GM12878 (cell line): ENCODE measurements at regions not wholly inside any gene's neighbourhood (a gene's known extent, or its start where the extent isn't known, plus 50 kb on each side); places are given as distances from the start of the nearest gene placed in this dataset.

Experiments
- ATAC-seq: fragments of 200-7000 bp; cut with Tn5 transposase; 3 replicates; pipeline ENCODE4 v1.9.1; 2020; ENCODE audit warnings: mild to moderate bottlenecking, moderate library complexity
- BruUV-seq: library from RNA; stranded (reverse); fragments of 400-500 nt; replicated peaks from 2 replicates; lab custom pipeline; 2021; lab: Mats Ljungman, UMichigan
- CTCF ChIA-PET: fragments of 300-600 bp; sonication (Branson Sonifier 250); formaldehyde crosslinking; extraction: SDS; loops from one replicate; lab custom pipeline; 2021; ENCODE audit warnings: inconsistent platforms; lab: Yijun Ruan, JAX
- POLR2A ChIA-PET: fragments of 350-600 bp; formaldehyde crosslinking; extraction: SDS; loops from one replicate; lab custom pipeline; 2021; ENCODE audit warnings: inconsistent platforms; lab: Charles Lee
- RAD21 ChIA-PET: fragments of 300-600 bp; sonication (Branson Sonifier 250); formaldehyde crosslinking; loops from one replicate; lab custom pipeline; 2023; ENCODE audit warnings: antibody characterized with exemption; ENCODE audit not compliant: unreplicated experiment; lab: Charles Lee
- SMC1A ChIA-PET: fragments of 300-600 bp; sonication (Branson Sonifier 250); formaldehyde crosslinking; loops from one replicate; lab custom pipeline; 2023; ENCODE audit not compliant: unreplicated experiment, uncharacterized antibody; lab: Charles Lee
- DNase-seq: peaks from one replicate; pipeline ENCODE4 v3.0.0-alpha.2; 2011; ENCODE audit warnings: low read depth, low spot score
- FAIRE-seq: peaks from 3 replicates; lab custom pipeline; 2011; peaks lifted over from hg19 to GRCh38; lab: Jason Lieb, UNC
- H2AFZ ChIP-seq: 2 replicates; pipeline ENCODE4 v1.6.0; 2011; ENCODE audit warnings: low read depth, low read length, control low read depth; ENCODE audit not compliant: control insufficient read depth
- H3K27ac ChIP-seq: 2 replicates; pipeline ENCODE4 v1.5.1; 2011; ENCODE audit warnings: control low read depth; ENCODE audit not compliant: control insufficient read depth, insufficient read depth
- H3K27me3 ChIP-seq, 2 experiments: replicated peaks in 1 of 2; 2 replicates each; pipeline versions ENCODE4 v1.6.0 to v1.6.1; 2011; ENCODE audit warnings: low read length in 1 of 2; ENCODE audit not compliant: control insufficient read depth in 2 of 2, insufficient read depth in 2 of 2
- H3K36me3 ChIP-seq, 2 experiments: 2 replicates each; pipeline ENCODE4 v1.5.1; 2011; ENCODE audit warnings: low read length in 1 of 2; ENCODE audit not compliant: control insufficient read depth in 2 of 2, insufficient read depth in 2 of 2
- H3K4me1 ChIP-seq: 2 replicates; pipeline ENCODE4 v1.6.1; 2011; ENCODE audit warnings: mild to moderate bottlenecking, low read length, moderate library complexity, mixed read lengths; ENCODE audit not compliant: control insufficient read depth, insufficient read depth
- H3K4me2 ChIP-seq: 2 replicates; pipeline ENCODE4 v1.6.0; 2011; ENCODE audit warnings: control low read depth; ENCODE audit not compliant: control insufficient read depth, insufficient read depth
- H3K4me3 ChIP-seq: fragments of 200-600 bp; sonication (generic); 2 replicates; pipeline ENCODE4 v1.5.1; 2016
- H3K79me2 ChIP-seq: 2 replicates; pipeline ENCODE4 v1.6.0; 2011; ENCODE audit warnings: low read length; ENCODE audit not compliant: control insufficient read depth, insufficient read depth
- H3K9ac ChIP-seq: 2 replicates; pipeline ENCODE4 v1.8.0; 2011; ENCODE audit warnings: low read length, control low read depth, mixed read lengths; ENCODE audit not compliant: control insufficient read depth, insufficient read depth
- H3K9me3 ChIP-seq: replicated peaks from 3 replicates; pipeline ENCODE4 v1.5.1; 2011; ENCODE audit warnings: mild to moderate bottlenecking, low read length; ENCODE audit not compliant: control insufficient read depth, insufficient read depth
- H4K20me1 ChIP-seq: 2 replicates; pipeline ENCODE4 v1.6.0; 2011; ENCODE audit not compliant: control insufficient read depth, insufficient read depth
- ASH2L ChIP-seq: fragments of 300-600, 200-600 bp; sonication (generic); IDR thresholded peaks from 2 replicates; pipeline ENCODE4 v1.6.1; 2017; ENCODE audit warnings: low read depth, mild to moderate bottlenecking, borderline replicate concordance
- CEBPZ ChIP-seq: fragments of 150-350 bp; IDR thresholded peaks from 2 replicates; pipeline ENCODE4 v1.6.1; 2016; ENCODE audit warnings: low read depth, low read length
- CREM ChIP-seq: IDR thresholded peaks from 2 replicates; pipeline ENCODE4 v1.6.1; 2014; ENCODE audit warnings: antibody characterized with exemption, low read depth
- DPF2 ChIP-seq: fragments of 450-650 bp; IDR thresholded peaks from 2 replicates; pipeline ENCODE4 v1.6.1; 2017; ENCODE audit warnings: mild to moderate bottlenecking
- IKZF2 ChIP-seq, 2 experiments: fragments of 450-650 bp; IDR thresholded peaks; 2 replicates each; pipeline ENCODE4 v1.6.1; 2017; ENCODE audit warnings: mild to moderate bottlenecking in 2 of 2, moderate library complexity in 2 of 2
- IRF3 ChIP-seq: fragments of 450-650 bp; IDR thresholded peaks from 2 replicates; pipeline ENCODE4 v1.6.1; 2014; ENCODE audit warnings: mild to moderate bottlenecking
- IRF5 ChIP-seq: fragments of 450-650 bp; IDR thresholded peaks from 2 replicates; pipeline ENCODE4 v1.6.1; 2017; ENCODE audit warnings: borderline replicate concordance
- MEF2B ChIP-seq: fragments of 450-650 bp; IDR thresholded peaks from 2 replicates; pipeline ENCODE4 v1.6.1; 2018; ENCODE audit warnings: mild to moderate bottlenecking, moderate library complexity; ENCODE audit not compliant: partially characterized antibody, poor library complexity, severe bottlenecking
- NRF1 ChIP-seq: conservative IDR thresholded peaks from 2 replicates; pipeline ENCODE4 v1.6.1; 2011; ENCODE audit warnings: mild to moderate bottlenecking, low read depth, low read length, improper control_type of control experiment
- RBBP5 ChIP-seq: fragments of 200-600 bp; sonication (generic); conservative IDR thresholded peaks from 2 replicates; pipeline ENCODE4 v1.6.1; 2016
- RCOR1 ChIP-seq: conservative IDR thresholded peaks from 2 replicates; pipeline ENCODE4 v1.6.1; 2012; ENCODE audit warnings: low read depth, low read length, improper control_type of control experiment
- SIN3A ChIP-seq: IDR thresholded peaks from 2 replicates; pipeline ENCODE4 v1.6.1; 2012; ENCODE audit warnings: low read depth, low read length, improper control_type of control experiment
- SREBF2 ChIP-seq: IDR thresholded peaks from 2 replicates; pipeline ENCODE4 v1.6.1; 2012; ENCODE audit warnings: mild to moderate bottlenecking, low read length
- STAT3 ChIP-seq: IDR thresholded peaks from 2 replicates; pipeline ENCODE4 v1.6.1; 2011; ENCODE audit warnings: low read depth, low read length, improper control_type of control experiment
- YY1 ChIP-seq: IDR thresholded peaks from 2 replicates; pipeline ENCODE4 v1.6.1; 2011; ENCODE audit warnings: low read depth, mild to moderate bottlenecking, low read length
- ZBTB40 ChIP-seq: fragments of 450-650 bp; IDR thresholded peaks from 2 replicates; pipeline ENCODE4 v1.6.1; 2016; ENCODE audit warnings: mild to moderate bottlenecking, moderate library complexity, borderline replicate concordance
- ZNF24 ChIP-seq: fragments of 450-650 bp; IDR thresholded peaks from 2 replicates; pipeline ENCODE4 v1.6.1; 2017; ENCODE audit warnings: antibody characterized with exemption, mild to moderate bottlenecking
- in situ Hi-C: fragments of 300-500 bp; cut with MboI; formaldehyde crosslinking; loops from 9 replicates; pipeline ENCODE4 v1.14.3; 2018; ENCODE audit warnings: mixed read lengths
- intact Hi-C: fragments of 100-400 bp; cut with micrococcal nuclease; formaldehyde crosslinking; loops from one replicate; pipeline ENCODE4 v1.14.2; 2022; ENCODE audit not compliant: unreplicated experiment

GRCh38 chr16:35516551-35516950, 2057.1 kb downstream of the TP53TG3F start:
- Histone ChIP-seq H3K27ac (no peak overlapping the region), H3K9ac (no peak overlapping the region), H3K4me3 (no peak overlapping the region), H3K79me2 (no peaks in the 10 kb centered on the region), H3K36me3 (no peaks in the 10 kb centered on the region), H4K20me1 (no peaks in the 10 kb centered on the region), H3K4me1 (no peaks in the 10 kb centered on the region), H3K9me3 (no peaks in the 10 kb centered on the region), H2AFZ (no peak overlapping the region), H3K27me3 (no peaks in the 10 kb centered on the region), H3K4me2 (no peak overlapping the region)
- intact Hi-C loops = no loop called here
- ChIA-PET RAD21 (no interaction called here), CTCF (no interaction called here), POLR2A (no interaction called here), SMC1A (no interaction called here)
- TF ChIP-seq STAT3 (no peak), IKZF2 (IDR thresholded peaks at IDR 0.05) (no peak), SIN3A (no peak), YY1 (no peak), ASH2L (no peak), RCOR1 (no peak), ZBTB40 (no peak), IRF3 (no peak), CREM (no peak), IRF5 (no peak), RBBP5 (no peak), CEBPZ (no peak), DPF2 (no peak), NRF1 (no peak), MEF2B (no peak), SREBF2 (no peak), ZNF24 (no peak)
- no TSS peak for BruUV-seq
- ATAC-seq (no peak), FAIRE-seq (no peak), DNase-seq (no peak)
- in situ Hi-C loops = loop anchor here (10.0 kb wide), 1 partner anchor 282 kb away; no protein-coding TSS in a partner anchor
